ENCODE measurements at regions not wholly inside any gene's neighbourhood (a gene's known extent, or its start where the extent isn't known, plus 50 kb on each side); places are given as distances from the start of the nearest gene placed in this dataset.

- Histone ChIP-seq H3K9ac (no peak overlapping the region), H3K9me2 (no peaks in the 10 kb centered on the region), H2AFZ (ENCODE audit: low read depth) (no peak overlapping the region), H3K27ac (ENCODE audit: low read depth in 2 of 2, low read length in 1 of 2) (no peak overlapping the region), H3K4me1 (ENCODE audit: control insufficient read depth in 1 of 2, insufficient read depth in 2 of 2, low read depth in 1 of 2, low read length in 1 of 2) (peaks cover 0 to 3% of the 10 kb centered on the region in 2 experiments; a peak in 1 of 4 replicates), H3K4me3 (ENCODE audit: low read depth in 2 of 2, low read length in 1 of 2) (no peak overlapping the region), H3K9me3 (no peaks in the 10 kb centered on the region), H3K27me3 (ENCODE audit: insufficient read depth) (no peaks in the 10 kb centered on the region; the same call in 1 of the 2 replicates), H3K4me2 (no peak overlapping the region), H4K20me1 (ENCODE audit: insufficient read depth) (no peaks in the 10 kb centered on the region), H3F3A (replicated peaks; ENCODE audit: insufficient read depth) (peaks cover under 1% of the 10 kb centered on the region), H3K36me3 (replicated peaks in 1 of 2; ENCODE audit: control insufficient read depth in 1 of 2, insufficient read depth in 2 of 2, low read length in 1 of 2) (no peaks in the 10 kb centered on the region), H3K79me2 (ENCODE audit: insufficient read depth) (no peaks in the 10 kb centered on the region)
- no peak for TF ChIP-seq GATA2 (CRISPR knock-in tag; IDR thresholded peaks at IDR 0.05)
- TF ChIP-seq, protein P1, sequence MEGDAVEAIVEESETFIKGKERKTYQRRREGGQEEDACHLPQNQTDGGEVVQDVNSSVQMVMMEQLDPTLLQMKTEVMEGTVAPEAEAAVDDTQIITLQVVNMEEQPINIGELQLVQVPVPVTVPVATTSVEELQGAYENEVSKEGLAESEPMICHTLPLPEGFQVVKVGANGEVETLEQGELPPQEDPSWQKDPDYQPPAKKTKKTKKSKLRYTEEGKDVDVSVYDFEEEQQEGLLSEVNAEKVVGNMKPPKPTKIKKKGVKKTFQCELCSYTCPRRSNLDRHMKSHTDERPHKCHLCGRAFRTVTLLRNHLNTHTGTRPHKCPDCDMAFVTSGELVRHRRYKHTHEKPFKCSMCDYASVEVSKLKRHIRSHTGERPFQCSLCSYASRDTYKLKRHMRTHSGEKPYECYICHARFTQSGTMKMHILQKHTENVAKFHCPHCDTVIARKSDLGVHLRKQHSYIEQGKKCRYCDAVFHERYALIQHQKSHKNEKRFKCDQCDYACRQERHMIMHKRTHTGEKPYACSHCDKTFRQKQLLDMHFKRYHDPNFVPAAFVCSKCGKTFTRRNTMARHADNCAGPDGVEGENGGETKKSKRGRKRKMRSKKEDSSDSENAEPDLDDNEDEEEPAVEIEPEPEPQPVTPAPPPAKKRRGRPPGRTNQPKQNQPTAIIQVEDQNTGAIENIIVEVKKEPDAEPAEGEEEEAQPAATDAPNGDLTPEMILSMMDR (IDR thresholded peaks at IDR 0.05): no peak
- TF ChIP-seq RCOR1 (IDR thresholded peaks at IDR 0.05; ENCODE audit: low read length): no peak
- TF ChIP-seq TEAD4 (IDR thresholded peaks at IDR 0.05; ENCODE audit: borderline replicate concordance, insufficient read depth): no peak
- no peak for TF ChIP-seq RAD21 (IDR thresholded peaks at IDR 0.05; ENCODE audit: low read length)
- no peak for TF ChIP-seq RFX5 (IDR thresholded peaks at IDR 0.05; ENCODE audit: low read length)
- TF ChIP-seq EZH2phosphoT487 (IDR thresholded peaks at IDR 0.05; ENCODE audit: borderline replicate concordance, low read depth): no peak
- TF ChIP-seq, protein P2, sequence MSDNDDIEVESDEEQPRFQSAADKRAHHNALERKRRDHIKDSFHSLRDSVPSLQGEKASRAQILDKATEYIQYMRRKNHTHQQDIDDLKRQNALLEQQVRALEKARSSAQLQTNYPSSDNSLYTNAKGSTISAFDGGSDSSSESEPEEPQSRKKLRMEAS (IDR thresholded peaks at IDR 0.05; ENCODE audit: low read depth): no peak
- TF ChIP-seq ELF1 (IDR thresholded peaks at IDR 0.05): no peak
- TF ChIP-seq, protein P3, sequence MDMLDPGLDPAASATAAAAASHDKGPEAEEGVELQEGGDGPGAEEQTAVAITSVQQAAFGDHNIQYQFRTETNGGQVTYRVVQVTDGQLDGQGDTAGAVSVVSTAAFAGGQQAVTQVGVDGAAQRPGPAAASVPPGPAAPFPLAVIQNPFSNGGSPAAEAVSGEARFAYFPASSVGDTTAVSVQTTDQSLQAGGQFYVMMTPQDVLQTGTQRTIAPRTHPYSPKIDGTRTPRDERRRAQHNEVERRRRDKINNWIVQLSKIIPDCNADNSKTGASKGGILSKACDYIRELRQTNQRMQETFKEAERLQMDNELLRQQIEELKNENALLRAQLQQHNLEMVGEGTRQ (IDR thresholded peaks at IDR 0.05; ENCODE audit: borderline replicate concordance, low read depth, low read length): no peak
- WGBS (ENCODE audit: low lambda C conversion rate): 44% methylated on average over 5 of the region's 5 CpGs
- CTCF ChIA-PET: no interaction called here
- DNase-seq: no peak
- POLR2A ChIA-PET: no interaction called here
Measured at GRCh38 chr19:13627531-13627930, 121.3 kb upstream of the CACNA1A start.

DNA sequence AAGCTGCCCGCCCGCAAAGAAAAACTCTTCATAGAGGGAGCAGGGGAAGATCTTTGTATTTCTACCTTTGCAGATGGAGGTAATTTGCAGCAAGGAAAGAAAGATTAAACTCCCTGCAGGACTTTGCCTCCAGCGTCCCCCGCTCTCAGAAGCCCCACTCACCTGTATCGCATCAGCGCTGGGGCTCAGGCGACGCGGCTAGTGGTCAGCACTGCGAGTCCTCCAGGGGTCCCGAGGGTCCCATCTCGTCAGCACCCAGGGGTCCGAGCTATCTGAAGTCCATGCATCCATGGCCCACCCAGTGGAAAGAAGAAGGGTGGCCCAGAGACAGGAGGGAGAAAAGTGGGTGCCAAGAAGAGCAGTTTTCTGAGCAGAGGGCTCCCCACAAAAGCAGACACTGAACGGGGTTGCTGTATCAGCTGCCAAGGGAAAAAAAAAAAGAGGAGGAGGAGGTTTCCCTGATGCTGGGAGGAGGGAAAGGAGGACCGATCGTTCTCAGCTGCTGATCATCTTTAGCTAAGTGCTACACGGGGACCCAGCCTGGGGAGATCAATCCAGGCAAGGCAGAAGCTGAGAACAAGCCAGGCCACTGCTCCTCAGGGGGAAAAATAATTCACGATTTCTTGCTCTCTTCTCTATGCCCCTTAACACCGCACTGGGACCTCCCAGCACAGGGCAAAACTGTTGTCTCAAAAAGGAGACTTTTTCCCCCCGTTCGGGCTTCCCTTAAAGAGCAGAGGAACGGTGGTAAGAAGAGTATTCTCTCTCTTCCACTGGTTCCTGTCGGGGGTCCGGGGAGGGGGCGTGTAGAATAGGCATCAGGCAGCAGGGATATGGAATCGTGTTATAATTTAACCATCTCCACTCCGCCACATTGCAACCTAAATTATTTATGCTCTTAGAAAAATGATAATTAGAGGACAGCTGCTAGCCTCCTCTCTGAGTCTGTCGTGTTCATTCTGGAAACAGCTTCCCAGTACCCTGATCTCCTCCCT is 117.7 kb upstream of the CACNA1A start:
- H3K4me2 ChIP-seq: peak overlapping the region; percentile 8; the same call in 1 of the 2 replicates
- no peaks in the 10 kb centered on the region for H3K9me2 ChIP-seq
- no peaks in the 10 kb centered on the region for H3K36me3 ChIP-seq (replicated peaks in 1 of 2; ENCODE audit: control insufficient read depth in 1 of 2, insufficient read depth in 2 of 2, low read length in 1 of 2)
- H3K4me3 ChIP-seq (ENCODE audit: low read depth in 2 of 2, low read length in 1 of 2): no peak overlapping the region
- H3K27ac ChIP-seq (ENCODE audit: low read depth in 2 of 2, low read length in 1 of 2): no peak overlapping the region
- DNase-seq: no peak
- POLR2A ChIA-PET: no interaction called here
- no peaks in the 10 kb centered on the region; the same call in 1 of the 2 replicates for H3K27me3 ChIP-seq (ENCODE audit: insufficient read depth)
- H3F3A ChIP-seq (replicated peaks; ENCODE audit: insufficient read depth): peaks cover 16% of the 10 kb centered on the region
- H2AFZ ChIP-seq (ENCODE audit: low read depth): peak overlapping the region; percentile 67; the same call in 1 of the 2 replicates
- CTCF ChIA-PET: interaction anchor here (0.6 to 1.0 kb wide), 2 partner anchors 35 to 47 kb away, joined by 3 read pairs; no protein-coding TSS in a partner anchor
- no peak overlapping the region for H3K9ac ChIP-seq
- H3K4me1 ChIP-seq (ENCODE audit: control insufficient read depth in 1 of 2, insufficient read depth in 2 of 2, low read depth in 1 of 2, low read length in 1 of 2): peaks cover 0 to 8% of the 10 kb centered on the region in 2 experiments; a peak in 1 of 4 replicates
- no peaks in the 10 kb centered on the region for H3K9me3 ChIP-seq
- WGBS (ENCODE audit: low lambda C conversion rate): 21% methylated on average over 28 of the region's 28 CpGs
- H4K20me1 ChIP-seq (ENCODE audit: insufficient read depth): no peaks in the 10 kb centered on the region
- no peaks in the 10 kb centered on the region for H3K79me2 ChIP-seq (ENCODE audit: insufficient read depth)
- TF ChIP-seq SIN3A (IDR thresholded peaks at IDR 0.05; ENCODE audit: borderline replicate concordance, low read depth, low read length) (no peak), TAF1 (IDR thresholded peaks at IDR 0.05; ENCODE audit: borderline replicate concordance, low read depth, low read length) (no peak), TCF12 (IDR thresholded peaks at IDR 0.05) (no peak), GATA2 (CRISPR knock-in tag; IDR thresholded peaks at IDR 0.05) (no peak), MXI1 (IDR thresholded peaks at IDR 0.05; ENCODE audit: low read depth, low read length) (no peak), POLR2AphosphoS5 (IDR thresholded peaks at IDR 0.05; ENCODE audit: low read depth, low read length) (no peak), RFX5 (IDR thresholded peaks at IDR 0.05; ENCODE audit: low read length) (no peak), GABPA (IDR thresholded peaks at IDR 0.05; ENCODE audit: low read depth) (no peak), SMC3 (IDR thresholded peaks at IDR 0.05; ENCODE audit: low read depth, low read length) (no peak)
- TF ChIP-seq, protein P3 (IDR thresholded peaks at IDR 0.05; ENCODE audit: borderline replicate concordance, low read depth, low read length): no peak
- TF ChIP-seq, protein P2 (IDR thresholded peaks at IDR 0.05; ENCODE audit: low read depth): no peak

Measured in SK-N-SH (cell line).